Naive thymus-derived CD4-positive, alpha-beta T cell (primary cell): ENCODE measurements at regions not wholly inside any gene's neighbourhood (a gene's known extent, or its start where the extent isn't known, plus 50 kb on each side); places are given as distances from the start of the nearest gene placed in this dataset.
"Not testable (repeated sequence)": the region's sequence is repeated elsewhere in the genome, so short reads cannot be mapped to it uniquely, and the experiment has no call there.

Source experiments
- ATAC-seq: fragments of 150-1000 bp; cut with Tn5 transposase; 2 replicates; pipeline ENCODE4 v1.10.0; 2021; ENCODE audit warnings: mild to moderate bottlenecking, moderate library complexity
- CTCF ChIA-PET: fragments of 350-600 bp; sonication (Branson Sonifier 250); formaldehyde crosslinking; loops from one replicate; lab custom pipeline; 2021; ENCODE audit warnings: antibody characterized with exemption; lab: Charles Lee
- POLR2A ChIA-PET: fragments of 350-600 bp; sonication (Branson Sonifier 250); formaldehyde crosslinking; loops from one replicate; lab custom pipeline; 2021; ENCODE audit warnings: antibody characterized with exemption, inconsistent platforms; lab: Charles Lee
- DNase-seq, 9 donors: peaks; one replicate each; pipeline versions ENCODE4 v3.0.0 to v3.0.0-alpha.2; 2020 to 2022; ENCODE audit warnings: mixed read lengths in 1 of 9
- H3K27ac ChIP-seq: one replicate; pipeline ENCODE4 v1.7.0; 2013; ENCODE audit warnings: mild to moderate bottlenecking, low read depth, low read length, moderate library complexity
- H3K27me3 ChIP-seq, 2 donors: one replicate each; pipeline ENCODE4 v1.7.0; 2013; ENCODE audit warnings: low read length in 2 of 2, mild to moderate bottlenecking in 2 of 2, moderate library complexity in 2 of 2; ENCODE audit not compliant: control insufficient read depth in 2 of 2, insufficient read depth in 2 of 2
- H3K36me3 ChIP-seq, 3 experiments: 1 replicate in 2 of 3; 2 replicates in 1 of 3; pipeline ENCODE4 v1.7.0; 2013; ENCODE audit warnings: low read length in 3 of 3, mild to moderate bottlenecking in 3 of 3, moderate library complexity in 1 of 3; ENCODE audit not compliant: insufficient read depth in 3 of 3, control insufficient read depth in 2 of 3
- H3K4me1 ChIP-seq, 2 donors: one replicate each; pipeline ENCODE4 v1.7.0; 2013; ENCODE audit warnings: low read length in 2 of 2, mild to moderate bottlenecking in 2 of 2, moderate library complexity in 1 of 2; ENCODE audit not compliant: control insufficient read depth in 2 of 2, insufficient read depth in 2 of 2
- H3K4me3 ChIP-seq: 2 replicates; pipeline ENCODE4 v1.7.0; 2013; ENCODE audit warnings: mild to moderate bottlenecking, low read length
- H3K9me3 ChIP-seq, 3 experiments: 1 replicate in 2 of 3; 2 replicates in 1 of 3; pipeline ENCODE4 v1.7.0; 2013; ENCODE audit warnings: low read length in 3 of 3; ENCODE audit not compliant: control insufficient read depth in 2 of 3
- H3K27ac Mint-ChIP-seq, 9 donors: one replicate each; pipeline ENCODE4 v1.8.0; 2020 to 2022; ENCODE audit warnings: mixed read lengths in 9 of 9, mild to moderate bottlenecking in 8 of 9, moderate library complexity in 5 of 9, inconsistent platforms in 2 of 9
- H3K27me3 Mint-ChIP-seq, 5 donors: one replicate each; pipeline ENCODE4 v1.8.0; 2021 to 2022; ENCODE audit warnings: mixed read lengths in 5 of 5, mild to moderate bottlenecking in 1 of 5
- H3K36me3 Mint-ChIP-seq, 5 donors: one replicate each; pipeline ENCODE4 v1.8.0; 2020 to 2022; ENCODE audit warnings: mixed read lengths in 5 of 5, mild to moderate bottlenecking in 3 of 5, inconsistent platforms in 1 of 5
- H3K4me1 Mint-ChIP-seq, 7 donors: one replicate each; pipeline ENCODE4 v1.8.0; 2020 to 2022; ENCODE audit warnings: mixed read lengths in 7 of 7, mild to moderate bottlenecking in 3 of 7, inconsistent platforms in 1 of 7
- H3K4me3 Mint-ChIP-seq, 10 donors: one replicate each; pipeline ENCODE4 v1.8.0; 2020 to 2022; ENCODE audit warnings: mild to moderate bottlenecking in 10 of 10, mixed read lengths in 10 of 10, moderate library complexity in 6 of 10, inconsistent platforms in 2 of 10
- H3K9me3 Mint-ChIP-seq, 11 donors: one replicate each; pipeline ENCODE4 v1.8.0; 2020 to 2022; ENCODE audit warnings: mixed read lengths in 11 of 11, mild to moderate bottlenecking in 4 of 11, inconsistent platforms in 1 of 11, moderate library complexity in 1 of 11
- intact Hi-C, 2 donors: fragments of 100-400 bp; cut with micrococcal nuclease; formaldehyde crosslinking; loops; one replicate each; pipeline ENCODE4 v1.15.1; 2023

DNA sequence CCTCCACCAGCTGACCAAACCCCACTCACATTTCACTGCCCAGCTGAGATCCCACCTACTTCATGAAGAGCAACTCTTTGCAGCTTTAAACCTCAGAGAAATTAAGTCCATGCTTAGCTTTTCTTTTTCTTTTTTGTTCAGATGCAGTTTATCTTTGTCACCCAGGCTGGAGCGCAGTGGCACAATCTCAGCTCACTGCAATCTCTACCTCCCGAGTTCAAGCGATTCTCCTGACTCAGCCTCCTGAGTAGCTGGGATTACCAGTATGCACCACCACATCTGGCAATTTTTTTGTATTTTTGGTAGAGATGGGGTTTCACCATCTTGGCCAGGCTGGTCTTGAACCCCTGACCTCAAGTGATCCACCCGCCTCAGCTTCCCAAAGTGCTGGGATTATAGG is 70.1 kb upstream of the ZSCAN2 start:
- H3K27ac ChIP-seq, H3K36me3 ChIP-seq, H3K27me3 ChIP-seq, H3K4me1 ChIP-seq, H3K9me3 ChIP-seq, CTCF ChIA-PET, ATAC-seq, POLR2A ChIA-PET, H3K4me3 ChIP-seq, H3K27ac Mint-ChIP-seq, H3K4me3 Mint-ChIP-seq, DNase-seq, intact Hi-C loops, H3K27me3 Mint-ChIP-seq, H3K9me3 Mint-ChIP-seq: not testable (repeated sequence)
- peaks cover 0 to 15% (median 5%) of the 10 kb centered on the region in 5 donors for H3K36me3 Mint-ChIP-seq
- H3K4me1 Mint-ChIP-seq: peaks cover 3 to 19% (median 10%) of the 10 kb centered on the region in 7 donors

DNA sequence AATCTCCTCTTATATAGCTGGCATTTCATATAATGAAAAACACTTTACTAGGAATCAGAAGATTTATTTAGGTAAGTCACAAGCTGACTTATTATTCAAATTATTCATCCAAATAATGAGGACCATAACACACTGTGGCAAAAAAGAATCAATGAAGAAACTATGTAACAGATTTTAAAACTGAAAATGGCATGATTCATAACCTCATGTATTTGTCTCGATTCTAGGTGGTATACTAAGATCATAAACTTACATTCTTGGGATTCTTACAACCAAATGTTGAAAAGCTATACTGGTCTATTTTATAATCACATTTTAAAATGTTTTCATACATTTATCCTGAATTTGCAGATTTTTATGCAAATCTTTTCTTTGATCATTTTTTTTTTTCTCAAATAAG is 69.6 kb upstream of the ZSCAN2 start:
- DNase-seq, H3K9me3 Mint-ChIP-seq, ATAC-seq, H3K4me3 Mint-ChIP-seq, H3K27me3 ChIP-seq, CTCF ChIA-PET, H3K9me3 ChIP-seq, H3K4me3 ChIP-seq, H3K36me3 ChIP-seq, H3K27ac ChIP-seq, H3K4me1 ChIP-seq, H3K27ac Mint-ChIP-seq, POLR2A ChIA-PET, H3K27me3 Mint-ChIP-seq, intact Hi-C loops: not testable (repeated sequence)
- Mint-ChIP-seq H3K36me3 (peaks cover 0 to 19% (median 5%) of the 10 kb centered on the region in 5 donors), H3K4me1 (peaks cover 3 to 22% (median 14%) of the 10 kb centered on the region in 7 donors)

DNA sequence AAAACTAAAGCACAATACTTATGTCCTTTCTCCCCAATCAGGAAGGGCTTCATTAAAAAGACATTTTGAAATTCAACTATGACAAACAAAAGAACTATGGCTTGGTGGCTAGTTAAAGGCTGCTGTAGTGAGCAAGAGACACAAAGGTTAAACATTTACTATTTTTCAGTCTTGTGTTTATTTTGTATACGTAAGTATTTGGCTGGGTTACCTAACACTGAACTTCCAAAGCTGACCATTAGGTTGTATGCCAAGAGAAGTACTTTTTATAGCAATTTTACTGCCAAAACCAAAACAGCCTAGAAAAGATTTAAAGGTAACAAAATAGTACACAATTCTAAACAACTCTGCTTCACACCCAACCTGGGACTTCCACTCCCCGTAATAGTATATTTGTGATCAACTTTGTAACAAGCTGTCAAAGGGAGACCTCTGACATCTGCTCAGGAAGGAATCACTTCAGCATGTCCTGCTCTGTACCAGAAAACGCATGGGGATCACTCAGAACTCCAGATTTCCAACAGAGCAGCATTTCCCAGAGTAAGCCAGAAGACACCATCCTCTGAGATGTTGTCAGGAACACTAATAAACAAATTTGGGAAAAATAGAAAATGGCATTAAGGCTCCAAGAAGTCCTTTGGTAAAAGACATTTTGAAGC is 69.0 kb upstream of the ZSCAN2 start:
- H3K27me3 Mint-ChIP-seq, DNase-seq, H3K27me3 ChIP-seq, H3K9me3 Mint-ChIP-seq, POLR2A ChIA-PET, H3K27ac ChIP-seq, ATAC-seq, H3K4me3 Mint-ChIP-seq, intact Hi-C loops, H3K36me3 ChIP-seq, H3K9me3 ChIP-seq, H3K4me1 ChIP-seq, H3K4me3 ChIP-seq, H3K27ac Mint-ChIP-seq, CTCF ChIA-PET: not testable (repeated sequence)
- Mint-ChIP-seq H3K4me1 (peaks cover 3 to 21% (median 14%) of the 10 kb centered on the region in 7 donors), H3K36me3 (peaks cover 0 to 22% (median 5%) of the 10 kb centered on the region in 5 donors)

DNA sequence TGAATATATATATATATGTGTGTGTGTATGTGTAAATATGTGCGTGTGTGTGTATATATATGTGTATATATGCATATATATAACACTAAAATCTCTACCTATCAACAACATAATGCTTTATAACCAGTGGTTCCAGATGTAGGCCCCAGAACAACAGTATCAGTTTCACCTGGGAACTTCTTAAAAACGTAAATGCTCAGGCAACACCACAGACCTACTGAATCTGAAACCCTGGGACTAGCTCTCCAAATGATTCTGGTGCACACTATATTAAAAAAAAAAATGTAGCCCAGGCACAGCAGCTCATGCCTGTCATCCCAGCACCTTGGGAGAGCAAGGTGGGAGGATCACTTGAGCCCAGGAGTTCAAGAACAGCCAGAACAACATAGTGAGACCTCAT is 67.1 kb upstream of the ZSCAN2 start:
- H3K4me3 Mint-ChIP-seq, ATAC-seq, CTCF ChIA-PET, H3K4me1 ChIP-seq, H3K27ac ChIP-seq, H3K9me3 Mint-ChIP-seq, H3K4me3 ChIP-seq, H3K9me3 ChIP-seq, intact Hi-C loops, H3K27me3 Mint-ChIP-seq, H3K27ac Mint-ChIP-seq, POLR2A ChIA-PET, H3K36me3 ChIP-seq, H3K27me3 ChIP-seq, DNase-seq: not testable (repeated sequence)
- peaks cover 0 to 25% (median 9%) of the 10 kb centered on the region in 5 donors for H3K36me3 Mint-ChIP-seq
- H3K4me1 Mint-ChIP-seq: peaks cover 3 to 21% (median 14%) of the 10 kb centered on the region in 7 donors

DNA sequence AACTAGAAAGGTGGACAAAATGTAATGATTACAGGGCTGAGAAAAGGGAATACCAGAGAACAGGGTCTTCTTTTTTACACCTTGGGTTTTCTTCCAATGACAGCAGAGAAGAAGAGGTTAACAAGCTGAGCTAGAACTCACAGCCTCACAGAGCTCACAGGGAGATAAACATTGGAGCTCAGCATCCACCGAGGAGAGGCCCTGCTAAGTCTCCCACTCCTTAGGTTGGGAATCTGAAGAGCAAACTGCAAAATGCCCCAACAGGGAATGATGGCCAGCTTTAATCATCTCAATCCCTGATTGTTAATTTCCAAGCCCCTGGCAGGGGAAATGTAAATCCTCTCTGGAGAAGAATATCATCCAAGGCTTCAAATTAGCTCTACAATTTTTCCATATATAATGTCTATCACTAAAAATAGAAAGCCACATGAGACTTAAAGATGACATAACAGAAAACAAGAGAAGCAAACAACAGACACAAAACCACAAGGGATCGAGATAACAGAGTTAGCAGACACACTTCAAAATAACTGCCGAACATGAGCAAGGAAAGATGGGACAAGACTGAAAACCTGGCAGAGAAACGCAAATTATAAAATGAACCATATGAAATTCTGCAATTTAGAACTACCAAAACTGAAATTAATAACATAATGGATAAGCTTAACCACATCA is 66.1 kb upstream of the ZSCAN2 start:
- ATAC-seq: not testable (repeated sequence)
- H3K27ac Mint-ChIP-seq: peak overlapping the region in 3 of 9 donors; percentile 0 to 19 (median 5)

DNA sequence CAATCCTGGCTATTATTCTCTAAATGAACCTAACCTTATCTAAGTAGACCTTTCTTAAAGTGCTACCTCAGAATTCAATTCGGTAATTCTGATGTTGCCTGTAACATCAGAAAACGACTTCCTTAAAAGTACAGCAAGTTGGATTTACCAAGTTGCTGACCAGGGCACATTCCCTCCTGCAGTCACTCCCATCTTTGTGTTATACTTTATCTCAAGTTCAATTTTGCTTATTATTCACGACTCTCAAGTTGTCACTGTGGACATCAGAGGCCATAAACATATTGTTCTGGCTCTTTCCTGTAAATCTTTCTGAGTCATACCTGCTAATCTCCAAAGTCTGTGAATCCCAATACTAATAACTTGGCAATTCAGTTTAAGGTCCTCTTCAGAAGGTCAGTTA is 64.6 kb upstream of the ZSCAN2 start:
- H3K9me3 Mint-ChIP-seq, H3K4me3 ChIP-seq, H3K27ac ChIP-seq, H3K27me3 Mint-ChIP-seq, H3K4me1 ChIP-seq, H3K9me3 ChIP-seq, ATAC-seq, DNase-seq, H3K4me3 Mint-ChIP-seq, CTCF ChIA-PET, intact Hi-C loops, H3K36me3 ChIP-seq, H3K27me3 ChIP-seq, POLR2A ChIA-PET, H3K27ac Mint-ChIP-seq: not testable (repeated sequence)
- Mint-ChIP-seq H3K4me1 (peaks cover 3 to 23% (median 14%) of the 10 kb centered on the region in 7 donors), H3K36me3 (peaks cover 0 to 22% (median 4%) of the 10 kb centered on the region in 5 donors)

More for the DNA sequence above, 66.1 kb upstream of the ZSCAN2 start:
- H3K36me3 ChIP-seq, H3K27me3 ChIP-seq, H3K4me1 ChIP-seq, H3K9me3 ChIP-seq, CTCF ChIA-PET, intact Hi-C loops, H3K27ac ChIP-seq, DNase-seq, H3K4me3 ChIP-seq, H3K9me3 Mint-ChIP-seq, POLR2A ChIA-PET, H3K27me3 Mint-ChIP-seq: not testable (repeated sequence)
- Mint-ChIP-seq H3K36me3 (peaks cover 0 to 21% (median 9%) of the 10 kb centered on the region in 5 donors), H3K4me1 (peaks cover 3 to 21% (median 14%) of the 10 kb centered on the region in 7 donors), H3K4me3 (peak overlapping the region in 2 of 10 donors; percentile 12 to 55)

DNA sequence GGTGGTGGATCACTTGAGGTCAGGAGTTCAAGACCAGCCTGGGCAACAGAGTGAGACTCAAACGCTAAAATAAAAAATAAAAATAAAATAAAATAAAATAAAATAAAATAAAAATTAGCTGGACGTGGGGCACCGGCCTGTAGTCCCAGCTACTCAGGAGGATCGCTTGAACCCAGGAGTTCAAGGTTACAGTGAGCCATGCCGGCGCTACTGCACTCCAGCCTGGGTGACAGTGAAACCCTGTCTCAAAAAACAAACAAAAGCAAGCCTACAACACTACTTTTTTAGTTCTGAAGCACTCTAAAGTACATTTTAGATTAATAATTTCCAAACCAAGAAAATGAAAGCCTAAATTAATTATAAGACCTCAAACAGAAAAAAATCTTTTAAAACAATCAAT is 56.2 kb upstream of the ZSCAN2 start:
- H3K27me3 Mint-ChIP-seq, POLR2A ChIA-PET, H3K27ac ChIP-seq, H3K4me1 ChIP-seq, CTCF ChIA-PET, ATAC-seq, H3K27me3 ChIP-seq, H3K27ac Mint-ChIP-seq, H3K9me3 Mint-ChIP-seq, H3K9me3 ChIP-seq, DNase-seq, H3K4me3 Mint-ChIP-seq, H3K4me3 ChIP-seq, intact Hi-C loops, H3K36me3 ChIP-seq: not testable (repeated sequence)
- peaks cover 4 to 24% (median 10%) of the 10 kb centered on the region in 7 donors for H3K4me1 Mint-ChIP-seq
- peaks cover 0 to 28% (median 13%) of the 10 kb centered on the region in 5 donors for H3K36me3 Mint-ChIP-seq
